Esophagus muscularis mucosa (tissue), 4 donors: ENCODE measurements at regions not wholly inside any gene's neighbourhood (a gene's known extent, or its start where the extent isn't known, plus 50 kb on each side); places are given as distances from the start of the nearest gene placed in this dataset.
"Not testable (repeated sequence)": the region's sequence is repeated elsewhere in the genome, so short reads cannot be mapped to it uniquely, and the experiment has no call there.

ENCODE experiments used
- DNase-seq: peaks from one replicate; pipeline ENCODE4 v3.0.0-alpha.2; 2017; ENCODE audit errors: extremely low spot score
- H3K27ac ChIP-seq, 4 donors: fragments of 200-600 bp; sonication (generic); replicated peaks in 1 of 4; 1 replicate in 3 of 4; 2 replicates in 1 of 4; pipeline ENCODE4 v1.5.1; 2016 to 2019; ENCODE audit warnings: mild to moderate bottlenecking in 1 of 4
- H3K27me3 ChIP-seq, 4 donors: fragments of 200-600 bp; sonication (generic); one replicate each; pipeline versions ENCODE4 v1.5.1 to v1.6.0; 2016 to 2019
- H3K36me3 ChIP-seq, 4 donors: fragments of 200-600 bp; sonication (generic); one replicate each; pipeline ENCODE4 v1.5.1; 2016 to 2019
- H3K4me1 ChIP-seq, 4 donors: fragments of 200-600 bp; sonication (generic); one replicate each; pipeline ENCODE4 v1.5.1; 2016 to 2019
- H3K4me3 ChIP-seq, 4 donors: fragments of 200-600 bp; sonication (generic); 1 replicate in 2 of 4; 2 replicates in 2 of 4; pipeline ENCODE4 v1.5.1; 2016 to 2019; ENCODE audit warnings: mild to moderate bottlenecking in 4 of 4, moderate library complexity in 1 of 4
- H3K9me3 ChIP-seq, 4 donors: fragments of 200-600 bp; sonication (generic); 1 replicate in 3 of 4; 2 replicates in 1 of 4; pipeline ENCODE4 v1.5.1; 2016 to 2019
- CTCF ChIP-seq, 3 experiments: fragments of 200-600 bp in 2 of 3; fragments of 450-650 bp in 1 of 3; sonication (generic) in 2 of 3; IDR thresholded peaks; one replicate each; pipeline ENCODE4 v1.5.1; 2017 to 2019; ENCODE audit warnings: antibody characterized with exemption in 3 of 3, mild to moderate bottlenecking in 2 of 3, moderate library complexity in 1 of 3
- EP300 ChIP-seq: sonication (generic); formaldehyde crosslinking; IDR thresholded peaks from one replicate; pipeline ENCODE4 v1.6.1; 2017; ENCODE audit warnings: antibody characterized with exemption
- POLR2A ChIP-seq: fragments of 450-650 bp; IDR thresholded peaks from one replicate; pipeline ENCODE4 v1.6.1; 2017; ENCODE audit warnings: antibody characterized with exemption, moderate library complexity, mild to moderate bottlenecking, low read depth
- POLR2AphosphoS5 ChIP-seq, 2 donors: sonication (generic); formaldehyde crosslinking; IDR thresholded peaks; one replicate each; pipeline ENCODE4 v1.6.1; 2017; ENCODE audit warnings: antibody characterized with exemption in 2 of 2
- WGBS: methylation state at CpG from one replicate; pipeline ENCODE4 v1.1.5; 2018; 5-methylcytosine and 5-hydroxymethylcytosine counted together
- intact Hi-C: fragments of 100-400 bp; cut with DNase I; formaldehyde crosslinking; loops from one replicate; pipeline ENCODE4 v1.15.1; 2023

GRCh38 chr14:40955131-40955505 is 651.6 kb upstream of the LRFN5 start:
- Histone ChIP-seq H3K9me3 (peaks cover 0 to 4% (median 0%) of the 10 kb centered on the region in 4 donors), H3K4me1 (no peaks in the 10 kb centered on the region), H3K27ac (no peak overlapping the region), H3K27me3 (no peaks in the 10 kb centered on the region), H3K36me3 (no peaks in the 10 kb centered on the region), H3K4me3 (no peak overlapping the region)
- WGBS = 77% methylated on average over 2 of the region's 2 CpGs
- intact Hi-C loops = no loop called here
- no peak for DNase-seq
- TF ChIP-seq EP300 (no peak), POLR2A (no peak), CTCF (IDR thresholded peaks at IDR 0.05) (no peak), POLR2AphosphoS5 (IDR thresholded peaks at IDR 0.05) (no peak)

- H3K36me3 ChIP-seq, H3K4me1 ChIP-seq, DNase-seq, H3K27ac ChIP-seq, H3K27me3 ChIP-seq, H3K4me3 ChIP-seq, intact Hi-C loops, H3K9me3 ChIP-seq: not testable (repeated sequence)
- 92% methylated on average over 15 of the region's 34 CpGs for WGBS
These were observed 652.1 kb upstream of the LRFN5 start for GRCh38 chr14:40954448-40955130.

- no peak for DNase-seq
- Histone ChIP-seq H3K9me3 (no peaks in the 10 kb centered on the region), H3K4me1 (no peaks in the 10 kb centered on the region), H3K27ac (no peak overlapping the region), H3K4me3 (no peak overlapping the region), H3K27me3 (no peaks in the 10 kb centered on the region), H3K36me3 (no peaks in the 10 kb centered on the region)
- TF ChIP-seq CTCF (IDR thresholded peaks at IDR 0.05) = no peak
- 45% methylated on average over 3 of the region's 3 CpGs for WGBS
- intact Hi-C loops = no loop called here
These were observed 662.2 kb upstream of the LRFN5 start for GRCh38 chr14:40944521-40944920.

- Histone ChIP-seq H3K27ac (no peak overlapping the region), H3K27me3 (no peaks in the 10 kb centered on the region), H3K4me3 (no peak overlapping the region), H3K4me1 (no peaks in the 10 kb centered on the region), H3K9me3 (no peaks in the 10 kb centered on the region), H3K36me3 (no peaks in the 10 kb centered on the region)
- WGBS = 93% methylated on average over 1 of the region's 1 CpG
- DNase-seq = no peak
- TF ChIP-seq CTCF (IDR thresholded peaks at IDR 0.05) = no peak
- TF ChIP-seq POLR2A = no peak
- no peak for TF ChIP-seq POLR2AphosphoS5 (IDR thresholded peaks at IDR 0.05)
- TF ChIP-seq EP300 = no peak
- intact Hi-C loops = no loop called here
These were observed 669.8 kb upstream of the LRFN5 start for GRCh38 chr14:40936861-40937260.

GRCh38 chr14:40920380-40920779 is 686.3 kb upstream of the LRFN5 start:
- Histone ChIP-seq H3K27me3 (no peaks in the 10 kb centered on the region), H3K36me3 (no peaks in the 10 kb centered on the region), H3K4me1 (no peaks in the 10 kb centered on the region), H3K27ac (no peak overlapping the region), H3K9me3 (no peaks in the 10 kb centered on the region), H3K4me3 (no peak overlapping the region)
- TF ChIP-seq EP300 (no peak), POLR2A (no peak), CTCF (IDR thresholded peaks at IDR 0.05) (no peak), POLR2AphosphoS5 (IDR thresholded peaks at IDR 0.05) (no peak)
- intact Hi-C loops = no loop called here
- DNase-seq = no peak
